ENCODE measurements at regions not wholly inside any gene's neighbourhood (a gene's known extent, or its start where the extent isn't known, plus 50 kb on each side); places are given as distances from the start of the nearest gene placed in this dataset.

DNA sequence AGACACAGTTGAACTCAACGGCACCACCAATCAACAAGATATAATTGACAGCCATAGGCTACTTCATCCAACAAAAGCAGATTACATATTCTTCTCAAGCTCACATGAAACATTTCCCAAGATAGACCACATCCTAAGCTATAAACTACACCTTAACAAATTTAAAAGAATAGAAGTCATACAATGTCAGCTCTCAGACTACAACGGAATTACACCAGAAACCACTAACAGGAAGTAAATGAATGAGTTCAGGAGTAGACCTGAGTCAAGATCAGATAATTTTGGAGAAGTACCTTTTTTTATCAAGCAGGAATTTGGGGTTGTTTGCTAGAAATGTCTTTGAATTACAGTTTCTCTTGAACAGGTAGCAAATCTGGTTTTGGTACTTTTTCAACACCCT, 237.8 kb downstream of the TBX18 start:
- H3K4me3 ChIP-seq: no peak overlapping the region
- H4K20me1 ChIP-seq (ENCODE audit: insufficient read depth, poor library complexity, severe bottlenecking): no peaks in the 10 kb centered on the region
- H3K9me3 ChIP-seq (ENCODE audit: low read depth): no peaks in the 10 kb centered on the region
- H3K4me1 ChIP-seq (ENCODE audit: insufficient read depth): peaks cover 4% of the 10 kb centered on the region
- no peak for TF ChIP-seq EZH2phosphoT487 (IDR thresholded peaks at IDR 0.05; ENCODE audit: low read depth, severe bottlenecking, unreplicated experiment)
- TF ChIP-seq, protein P1, sequence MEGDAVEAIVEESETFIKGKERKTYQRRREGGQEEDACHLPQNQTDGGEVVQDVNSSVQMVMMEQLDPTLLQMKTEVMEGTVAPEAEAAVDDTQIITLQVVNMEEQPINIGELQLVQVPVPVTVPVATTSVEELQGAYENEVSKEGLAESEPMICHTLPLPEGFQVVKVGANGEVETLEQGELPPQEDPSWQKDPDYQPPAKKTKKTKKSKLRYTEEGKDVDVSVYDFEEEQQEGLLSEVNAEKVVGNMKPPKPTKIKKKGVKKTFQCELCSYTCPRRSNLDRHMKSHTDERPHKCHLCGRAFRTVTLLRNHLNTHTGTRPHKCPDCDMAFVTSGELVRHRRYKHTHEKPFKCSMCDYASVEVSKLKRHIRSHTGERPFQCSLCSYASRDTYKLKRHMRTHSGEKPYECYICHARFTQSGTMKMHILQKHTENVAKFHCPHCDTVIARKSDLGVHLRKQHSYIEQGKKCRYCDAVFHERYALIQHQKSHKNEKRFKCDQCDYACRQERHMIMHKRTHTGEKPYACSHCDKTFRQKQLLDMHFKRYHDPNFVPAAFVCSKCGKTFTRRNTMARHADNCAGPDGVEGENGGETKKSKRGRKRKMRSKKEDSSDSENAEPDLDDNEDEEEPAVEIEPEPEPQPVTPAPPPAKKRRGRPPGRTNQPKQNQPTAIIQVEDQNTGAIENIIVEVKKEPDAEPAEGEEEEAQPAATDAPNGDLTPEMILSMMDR (IDR thresholded peaks at IDR 0.05; ENCODE audit: poor library complexity): no peak
- TF ChIP-seq EZH2 (IDR thresholded peaks at IDR 0.05; ENCODE audit: borderline replicate concordance): no peak
- no peaks in the 10 kb centered on the region for H3K27me3 ChIP-seq
- no peak overlapping the region for H2AFZ ChIP-seq
- H3K79me2 ChIP-seq: no peaks in the 10 kb centered on the region
- H3K27ac ChIP-seq: no peak overlapping the region
- no peaks in the 10 kb centered on the region for H3K36me3 ChIP-seq (replicated peaks; ENCODE audit: insufficient read depth, low read depth)
- no peaks in the 10 kb centered on the region for H3K9me2 ChIP-seq (replicated peaks; ENCODE audit: insufficient read depth)
- H3K4me2 ChIP-seq: no peak overlapping the region
- 83% methylated on average over 2 of the region's 2 CpGs for WGBS (ENCODE audit: low lambda C conversion rate, missing lambda C conversion rate)
- no peak for DNase-seq (ENCODE audit: low spot score)

DNA sequence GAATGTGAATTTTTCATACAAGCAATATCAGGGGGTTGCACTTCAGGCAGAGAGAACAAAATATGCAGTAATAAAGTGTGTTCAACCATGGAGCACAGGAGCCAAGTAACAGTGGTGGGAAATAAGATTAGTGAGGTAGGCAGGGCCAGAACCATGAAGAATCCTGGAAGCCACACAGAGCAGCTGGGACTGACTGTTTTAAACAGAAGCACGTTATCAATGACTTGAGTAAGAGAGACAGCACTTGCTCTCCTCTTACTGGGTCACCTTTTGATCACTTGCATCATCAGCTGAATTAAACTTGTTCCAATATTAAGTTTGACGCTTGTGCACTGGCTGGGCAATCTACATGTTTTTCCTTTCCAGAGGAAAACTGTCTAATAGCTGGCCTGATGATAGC, 238.5 kb downstream of the TBX18 start:
- no peak for DNase-seq (ENCODE audit: low spot score)
- Histone ChIP-seq H3K36me3 (replicated peaks; ENCODE audit: insufficient read depth, low read depth) (no peaks in the 10 kb centered on the region), H4K20me1 (ENCODE audit: insufficient read depth, poor library complexity, severe bottlenecking) (no peaks in the 10 kb centered on the region), H3K4me2 (no peak overlapping the region), H3K4me3 (no peak overlapping the region), H3K9me2 (replicated peaks; ENCODE audit: insufficient read depth) (no peaks in the 10 kb centered on the region), H2AFZ (no peak overlapping the region), H3K79me2 (no peaks in the 10 kb centered on the region), H3K27ac (no peak overlapping the region), H3K9me3 (ENCODE audit: low read depth) (no peaks in the 10 kb centered on the region), H3K27me3 (no peaks in the 10 kb centered on the region), H3K4me1 (ENCODE audit: insufficient read depth) (peaks cover 11% of the 10 kb centered on the region)
- TF ChIP-seq EZH2phosphoT487 (IDR thresholded peaks at IDR 0.05; ENCODE audit: low read depth, severe bottlenecking, unreplicated experiment) (no peak), EZH2 (IDR thresholded peaks at IDR 0.05; ENCODE audit: borderline replicate concordance) (no peak)
- TF ChIP-seq, protein P1 (IDR thresholded peaks at IDR 0.05; ENCODE audit: poor library complexity): no peak
- WGBS (ENCODE audit: low lambda C conversion rate, missing lambda C conversion rate): 84% methylated on average over 2 of the region's 2 CpGs

DNA sequence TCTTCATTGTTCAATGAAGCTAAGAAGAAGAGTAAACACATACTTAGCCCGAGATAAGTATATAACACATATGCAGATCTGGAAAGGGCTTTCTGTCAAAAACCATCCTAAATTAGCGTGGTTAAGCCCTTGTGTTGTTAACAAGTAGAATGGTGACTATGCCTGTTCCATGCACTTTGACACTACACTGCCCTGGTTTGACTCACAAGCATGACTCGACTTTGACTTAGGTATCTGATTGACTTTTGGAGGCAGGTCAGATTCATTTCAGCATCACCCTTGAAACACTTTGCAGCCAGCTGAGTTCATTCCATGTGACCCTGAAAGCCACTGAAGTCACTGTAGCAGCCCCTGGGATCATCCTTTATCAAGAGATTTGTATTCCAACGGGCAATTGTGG, 239.8 kb downstream of the TBX18 start:
- Histone ChIP-seq H3K36me3 (replicated peaks; ENCODE audit: insufficient read depth, low read depth) (no peaks in the 10 kb centered on the region), H3K27ac (no peak overlapping the region), H3K9me2 (replicated peaks; ENCODE audit: insufficient read depth) (no peaks in the 10 kb centered on the region), H3K79me2 (no peaks in the 10 kb centered on the region), H3K4me2 (no peak overlapping the region), H3K27me3 (no peaks in the 10 kb centered on the region), H4K20me1 (ENCODE audit: insufficient read depth, poor library complexity, severe bottlenecking) (no peaks in the 10 kb centered on the region), H3K4me3 (no peak overlapping the region), H3K9me3 (ENCODE audit: low read depth) (no peaks in the 10 kb centered on the region), H3K4me1 (ENCODE audit: insufficient read depth) (peaks cover 17% of the 10 kb centered on the region), H2AFZ (no peak overlapping the region)
- WGBS (ENCODE audit: low lambda C conversion rate, missing lambda C conversion rate): 43% methylated on average over 4 of the region's 4 CpGs
- TF ChIP-seq EZH2phosphoT487 (IDR thresholded peaks at IDR 0.05; ENCODE audit: low read depth, severe bottlenecking, unreplicated experiment) (no peak), EZH2 (IDR thresholded peaks at IDR 0.05; ENCODE audit: borderline replicate concordance) (no peak)
- TF ChIP-seq, protein P1 (IDR thresholded peaks at IDR 0.05; ENCODE audit: poor library complexity): no peak
- DNase-seq (ENCODE audit: low spot score): no peak

DNA sequence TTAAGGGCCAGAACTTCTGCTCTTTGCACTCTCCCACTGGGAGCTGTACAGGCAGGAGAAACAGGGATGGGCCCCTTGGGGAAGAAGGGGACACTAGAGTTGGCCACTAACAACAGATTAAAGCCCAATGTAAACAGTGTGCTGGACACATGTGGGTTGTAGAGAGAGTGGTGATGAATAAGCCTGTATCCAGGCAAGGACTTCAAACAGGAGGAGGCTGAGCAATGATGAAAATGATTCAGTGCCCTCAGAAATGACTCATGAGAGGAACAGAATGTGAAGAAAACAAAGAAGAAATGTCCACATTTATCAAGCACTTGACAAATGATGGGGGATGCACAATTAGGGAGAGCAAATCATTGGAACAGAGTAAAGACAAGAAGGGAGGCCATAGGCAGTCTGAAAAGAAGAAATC, 242.3 kb downstream of the TBX18 start:
- H3K27me3 ChIP-seq: no peaks in the 10 kb centered on the region
- H3K4me1 ChIP-seq (ENCODE audit: insufficient read depth): peaks cover 17% of the 10 kb centered on the region
- no peaks in the 10 kb centered on the region for H3K36me3 ChIP-seq (replicated peaks; ENCODE audit: insufficient read depth, low read depth)
- H3K4me3 ChIP-seq: no peak overlapping the region
- TF ChIP-seq, protein P1 (IDR thresholded peaks at IDR 0.05; ENCODE audit: poor library complexity): no peak
- no peak for TF ChIP-seq EZH2phosphoT487 (IDR thresholded peaks at IDR 0.05; ENCODE audit: low read depth, severe bottlenecking, unreplicated experiment)
- TF ChIP-seq EZH2 (IDR thresholded peaks at IDR 0.05; ENCODE audit: borderline replicate concordance): no peak
- H3K4me2 ChIP-seq: peak overlapping the region; percentile 37
- H3K27ac ChIP-seq: no peak overlapping the region
- H2AFZ ChIP-seq: no peak overlapping the region
- peak; percentile 45 for DNase-seq (ENCODE audit: low spot score)
- H3K9me3 ChIP-seq (ENCODE audit: low read depth): no peaks in the 10 kb centered on the region
- H4K20me1 ChIP-seq (ENCODE audit: insufficient read depth, poor library complexity, severe bottlenecking): no peaks in the 10 kb centered on the region
- no peaks in the 10 kb centered on the region for H3K9me2 ChIP-seq (replicated peaks; ENCODE audit: insufficient read depth)
- no peaks in the 10 kb centered on the region for H3K79me2 ChIP-seq

Data from hepatocyte (in vitro differentiated cells).